CD4-positive, alpha-beta T cell treated with Interleukin-15 for 1 hour (primary cell): ENCODE measurements at regions not wholly inside any gene's neighbourhood (a gene's known extent, or its start where the extent isn't known, plus 50 kb on each side); places are given as distances from the start of the nearest gene placed in this dataset.
"Not testable (repeated sequence)": the region's sequence is repeated elsewhere in the genome, so short reads cannot be mapped to it uniquely, and the experiment has no call there.

Source experiments
- DNase-seq: peaks from one replicate; pipeline ENCODE4 v3.0.0-alpha.2; 2020

- DNase-seq, result no peak
These were observed 126.0 kb upstream of the PZP start for GRCh38 chr12:9334041-9334692.

GRCh38 chr12:9333161-9333560 is 125.0 kb upstream of the PZP start:
- DNase-seq, result no peak

- no peak for DNase-seq
These were observed 124.4 kb upstream of the PZP start for GRCh38 chr12:9332564-9332963.

- DNase-seq, result peak; percentile 63
These were observed 123.0 kb upstream of the PZP start for GRCh38 chr12:9331218-9331626.

- DNase-seq, result no peak
These were observed 120.8 kb upstream of the PZP start for GRCh38 chr12:9329019-9329418.

GRCh38 chr12:9328065-9328464 is 119.9 kb upstream of the PZP start:
- no peak for DNase-seq

- no peak for DNase-seq
These were observed 119.1 kb upstream of the PZP start for GRCh38 chr12:9327320-9327719.

GRCh38 chr12:9326849-9327248 is 118.7 kb upstream of the PZP start:
- DNase-seq, result not testable (repeated sequence)

- DNase-seq, result no peak
These were observed 117.9 kb upstream of the PZP start for GRCh38 chr12:9326085-9326484.

GRCh38 chr12:9325471-9325870 is 117.3 kb upstream of the PZP start:
- no peak for DNase-seq

- no peak for DNase-seq
These were observed 116.6 kb upstream of the PZP start for GRCh38 chr12:9324782-9325181.

- DNase-seq, result no peak
These were observed 115.0 kb upstream of the PZP start for GRCh38 chr12:9323144-9323681.

- DNase-seq, result no peak
These were observed 111.6 kb upstream of the PZP start for GRCh38 chr12:9319842-9320173.

GRCh38 chr12:9319044-9319841 is 111.0 kb upstream of the PZP start:
- no peak for DNase-seq

GRCh38 chr12:9313479-9313878 is 105.3 kb upstream of the PZP start:
- not testable (repeated sequence) for DNase-seq

- not testable (repeated sequence) for DNase-seq
These were observed 104.5 kb upstream of the PZP start for GRCh38 chr12:9312406-9313392.

- DNase-seq, result not testable (repeated sequence)
These were observed 103.3 kb upstream of the PZP start for GRCh38 chr12:9311454-9311853.

GRCh38 chr12:9310645-9311044 is 102.5 kb upstream of the PZP start:
- DNase-seq, result not testable (repeated sequence)

- not testable (repeated sequence) for DNase-seq
These were observed 101.6 kb upstream of the PZP start for GRCh38 chr12:9309749-9310148.

GRCh38 chr12:9308745-9309144 is 100.5 kb upstream of the PZP start:
- not testable (repeated sequence) for DNase-seq

GRCh38 chr12:9308163-9308562 is 100.0 kb upstream of the PZP start:
- not testable (repeated sequence) for DNase-seq

- not testable (repeated sequence) for DNase-seq
These were observed 99.1 kb upstream of the PZP start for GRCh38 chr12:9307255-9307654.

- DNase-seq, result not testable (repeated sequence)
These were observed 97.8 kb upstream of the PZP start for GRCh38 chr12:9306004-9306403.
